Lower leg skin (tissue), 4 donors: ENCODE measurements at regions not wholly inside any gene's neighbourhood (a gene's known extent, or its start where the extent isn't known, plus 50 kb on each side); places are given as distances from the start of the nearest gene placed in this dataset.

Experiments
- DNase-seq, 2 donors: peaks; one replicate each; pipeline ENCODE4 v3.0.0-alpha.2; 2019; ENCODE audit warnings: low spot score in 2 of 2
- H3K4me3 ChIP-seq: fragments of 200-600 bp; sonication (generic); 2 replicates; pipeline ENCODE4 v1.5.1; 2017; ENCODE audit warnings: mild to moderate bottlenecking, low read depth; ENCODE audit not compliant: poor library complexity, severe bottlenecking
- CTCF ChIP-seq, 3 donors: fragments of 450-650 bp; IDR thresholded peaks; one replicate each; pipeline ENCODE4 v1.5.1; 2016; ENCODE audit warnings: antibody characterized with exemption in 3 of 3, mild to moderate bottlenecking in 3 of 3, moderate library complexity in 2 of 3
- POLR2A ChIP-seq, 2 donors: fragments of 450-650 bp; IDR thresholded peaks; one replicate each; pipeline ENCODE4 v1.6.1; 2016 to 2017; ENCODE audit warnings: antibody characterized with exemption in 2 of 2, mild to moderate bottlenecking in 1 of 2, moderate library complexity in 1 of 2
- WGBS, 2 donors: methylation state at CpG; one replicate each; pipeline ENCODE4 v1.1.5; 2018; 5-methylcytosine and 5-hydroxymethylcytosine counted together
- intact Hi-C: fragments of 100-400 bp; cut with DNase I; formaldehyde crosslinking; loops from one replicate; pipeline ENCODE4 v1.15.0; 2023; ENCODE audit warnings: low total_unique reads

GRCh38 chr7:82534684-82535083 is 91.1 kb upstream of the CACNA2D1 start:
- no peak overlapping the region for H3K4me3 ChIP-seq
- 27 to 32% methylated on average over 1 of the region's 1 CpG for WGBS, 2 donors
- TF ChIP-seq CTCF (IDR thresholded peaks at IDR 0.05) (no peak), POLR2A (IDR thresholded peaks at IDR 0.05) (no peak)
- DNase-seq: no peak
- intact Hi-C loops: loop anchor here (5.0 kb wide), 1 partner anchor 738 kb away; no protein-coding TSS in a partner anchor

- intact Hi-C loops: no loop called here
- no peak for DNase-seq
- 76 to 79% methylated on average over 5 of the region's 5 CpGs for WGBS, 2 donors
- H3K4me3 ChIP-seq: no peak overlapping the region
- TF ChIP-seq POLR2A (IDR thresholded peaks at IDR 0.05): no peak
- no peak for TF ChIP-seq CTCF (IDR thresholded peaks at IDR 0.05)
These were observed 86.8 kb upstream of the CACNA2D1 start for GRCh38 chr7:82530361-82530760.

- DNase-seq: no peak
- H3K4me3 ChIP-seq: no peak overlapping the region
- intact Hi-C loops: no loop called here
- WGBS, 2 donors: 74 to 75% methylated on average over 3 of the region's 3 CpGs
- TF ChIP-seq CTCF (IDR thresholded peaks at IDR 0.05) (no peak), POLR2A (IDR thresholded peaks at IDR 0.05) (no peak)
These were observed 85.2 kb upstream of the CACNA2D1 start for GRCh38 chr7:82528577-82529310.

- intact Hi-C loops: no loop called here
- TF ChIP-seq POLR2A (IDR thresholded peaks at IDR 0.05) (no peak), CTCF (IDR thresholded peaks at IDR 0.05) (no peak)
- no peak overlapping the region for H3K4me3 ChIP-seq
- 74 to 88% methylated on average over 1 of the region's 1 CpG for WGBS, 2 donors
- no peak for DNase-seq
These were observed 84.3 kb upstream of the CACNA2D1 start for GRCh38 chr7:82527851-82528250.

GRCh38 chr7:82521906-82522445 is 78.4 kb upstream of the CACNA2D1 start:
- DNase-seq: no peak
- no peak for TF ChIP-seq POLR2A (IDR thresholded peaks at IDR 0.05)
- no peak for TF ChIP-seq CTCF (IDR thresholded peaks at IDR 0.05)
- no peak overlapping the region for H3K4me3 ChIP-seq
- WGBS, 2 donors: 78 to 88% methylated on average over 2 of the region's 2 CpGs
- intact Hi-C loops: no loop called here
